H1 (cell line): ENCODE measurements at regions not wholly inside any gene's neighbourhood (a gene's known extent, or its start where the extent isn't known, plus 50 kb on each side); places are given as distances from the start of the nearest gene placed in this dataset.

Experiments used
- CTCF ChIA-PET: fragments of 300-600 bp; sonication (Branson Sonifier 250); formaldehyde crosslinking; loops from one replicate; lab custom pipeline; 2021; ENCODE audit not compliant: partially characterized antibody; lab: Charles Lee
- POLR2A ChIA-PET: fragments of 300-600 bp; sonication (Branson Sonifier 250); formaldehyde crosslinking; loops from one replicate; lab custom pipeline; 2021; ENCODE audit warnings: inconsistent platforms; ENCODE audit not compliant: partially characterized antibody; lab: Charles Lee
- DNase-seq, 2 experiments: peaks; one replicate each; pipeline versions ENCODE4 v3.0.0 to v3.0.0-alpha.2; 2010 to 2022; ENCODE audit warnings: low spot score in 2 of 2, low read depth in 1 of 2, mixed read lengths in 1 of 2
- FAIRE-seq: peaks from 2 replicates; lab custom pipeline; 2011; peaks lifted over from hg19 to GRCh38; lab: Jason Lieb, UNC
- H2AFZ ChIP-seq: 2 replicates; pipeline ENCODE4 v1.8.1; 2012; ENCODE audit warnings: low read length, inconsistent platforms
- H2AK5ac ChIP-seq: 2 replicates; pipeline ENCODE4 v1.6.1; 2013; ENCODE audit warnings: low read depth, low read length
- H2BK120ac ChIP-seq: replicated peaks from 2 replicates; pipeline ENCODE3; 2013; ENCODE audit warnings: low read depth, low read length, inconsistent platforms
- H2BK12ac ChIP-seq: 2 replicates; pipeline ENCODE4 v1.6.1; 2013; ENCODE audit warnings: low read depth, low read length
- H2BK15ac ChIP-seq: 2 replicates; pipeline ENCODE4 v1.6.1; 2013; ENCODE audit warnings: low read length
- H2BK20ac ChIP-seq: 2 replicates; pipeline ENCODE4 v1.6.1; 2013; ENCODE audit warnings: low read length
- H2BK5ac ChIP-seq: 2 replicates; pipeline ENCODE4 v1.6.1; 2013; ENCODE audit warnings: low read depth, low read length
- H3K14ac ChIP-seq: 2 replicates; pipeline ENCODE4 v1.6.1; 2013; ENCODE audit warnings: inconsistent platforms; ENCODE audit not compliant: insufficient read length
- H3K18ac ChIP-seq: 2 replicates; pipeline ENCODE4 v1.6.1; 2013; ENCODE audit warnings: low read length; ENCODE audit errors: extremely low read depth
- H3K23ac ChIP-seq: 2 replicates; pipeline ENCODE4 v1.6.1; 2013; ENCODE audit warnings: inconsistent platforms; ENCODE audit not compliant: insufficient read length
- H3K23me2 ChIP-seq: 2 replicates; pipeline ENCODE4 v1.6.1; 2013; ENCODE audit warnings: low read depth, low read length
- H3K27ac ChIP-seq: 2 replicates; pipeline ENCODE4 v1.6.1; 2011; ENCODE audit warnings: low read depth, low read length, inconsistent platforms
- H3K27me3 ChIP-seq, 4 experiments: replicated peaks in 1 of 4; 1 replicate in 1 of 4; 2 replicates in 3 of 4; pipeline versions ENCODE4 v1.6.1 to v1.8.1; 2011 to 2013; ENCODE audit warnings: low read length in 3 of 4, mild to moderate bottlenecking in 3 of 4, inconsistent platforms in 2 of 4, mixed read lengths in 2 of 4, moderate library complexity in 1 of 4; ENCODE audit not compliant: control insufficient read depth in 3 of 4, insufficient read depth in 3 of 4; ENCODE audit errors: extremely low read depth in 1 of 4
- H3K36me3 ChIP-seq, 4 experiments: 2 replicates each; pipeline versions ENCODE4 v1.6.1 to v1.8.1; 2011 to 2013; ENCODE audit warnings: mild to moderate bottlenecking in 4 of 4, low read length in 3 of 4, moderate library complexity in 2 of 4, control low read depth in 1 of 4, inconsistent platforms in 1 of 4; ENCODE audit not compliant: insufficient read depth in 4 of 4, control insufficient read depth in 2 of 4
- H3K4ac ChIP-seq: replicated peaks from 2 replicates; pipeline ENCODE3; 2013; ENCODE audit warnings: low read length, low read depth, mixed read lengths, inconsistent platforms; ENCODE audit not compliant: insufficient read length
- H3K4me1 ChIP-seq, 4 experiments: replicated peaks in 1 of 4; 1 replicate in 1 of 4; 2 replicates in 3 of 4; pipeline versions ENCODE4 v1.6.1 to v1.8.1; 2011 to 2013; ENCODE audit warnings: low read length in 3 of 4, inconsistent platforms in 2 of 4, mixed read lengths in 1 of 4; ENCODE audit not compliant: insufficient read depth in 4 of 4, control insufficient read depth in 3 of 4
- H3K4me2 ChIP-seq, 2 experiments: 2 replicates each; pipeline versions ENCODE4 v1.6.1 to v1.8.1; 2011 to 2013; ENCODE audit warnings: low read depth in 2 of 2, low read length in 2 of 2, control low read depth in 1 of 2, inconsistent platforms in 1 of 2, mild to moderate bottlenecking in 1 of 2; ENCODE audit not compliant: insufficient read depth in 1 of 2
- H3K4me3 ChIP-seq, 4 experiments: fragments of 200-600, 300-600 bp in 1 of 4; sonication (generic), shearing (Covaris generic), sonication (Bioruptor Twin) in 1 of 4; 2 replicates each; pipeline versions ENCODE4 v1.5.1 to v1.8.1; 2011 to 2016; ENCODE audit warnings: low read length in 4 of 4, low read depth in 3 of 4, control low read depth in 2 of 4, inconsistent platforms in 2 of 4, mild to moderate bottlenecking in 2 of 4, mixed read lengths in 1 of 4, moderate library complexity in 1 of 4; ENCODE audit not compliant: insufficient read depth in 2 of 4; ENCODE audit errors: extremely low read depth in 1 of 4
- H3K56ac ChIP-seq: replicated peaks from 2 replicates; pipeline ENCODE3; 2013; ENCODE audit warnings: low read depth, mild to moderate bottlenecking, mixed read lengths, low read length, inconsistent platforms; ENCODE audit not compliant: insufficient read length
- H3K79me1 ChIP-seq: 2 replicates; pipeline ENCODE4 v1.6.1; 2013; ENCODE audit warnings: low read depth, low read length, control low read depth
- H3K79me2 ChIP-seq, 2 experiments: 2 replicates each; pipeline versions ENCODE4 v1.6.1 to v1.8.1; 2012 to 2013; ENCODE audit warnings: low read length in 2 of 2, mild to moderate bottlenecking in 2 of 2, inconsistent platforms in 1 of 2; ENCODE audit not compliant: insufficient read depth in 2 of 2, control insufficient read depth in 1 of 2
- H3K9ac ChIP-seq, 4 experiments: replicated peaks in 1 of 4; 1 replicate in 1 of 4; 2 replicates in 3 of 4; pipeline versions ENCODE4 v1.6.1 to v1.8.1; 2011 to 2013; ENCODE audit warnings: low read depth in 3 of 4, low read length in 3 of 4, control low read depth in 2 of 4, mild to moderate bottlenecking in 2 of 4, moderate library complexity in 2 of 4, inconsistent platforms in 1 of 4; ENCODE audit errors: extremely low read depth in 1 of 4
- H3K9me3 ChIP-seq, 2 experiments: 2 replicates each; pipeline versions ENCODE4 v1.6.1 to v1.8.1; 2012 to 2013; ENCODE audit warnings: mild to moderate bottlenecking in 2 of 2, moderate library complexity in 2 of 2, control low read depth in 1 of 2, inconsistent platforms in 1 of 2, low read depth in 1 of 2, low read length in 1 of 2, mixed read lengths in 1 of 2; ENCODE audit not compliant: insufficient read depth in 2 of 2
- H4K20me1 ChIP-seq, 2 experiments: replicated peaks in 1 of 2; 2 replicates each; pipeline versions ENCODE3 to v1.8.1; 2011 to 2013; ENCODE audit warnings: inconsistent platforms in 2 of 2, low read length in 2 of 2, mild to moderate bottlenecking in 1 of 2; ENCODE audit not compliant: insufficient read depth in 2 of 2, control insufficient read depth in 1 of 2
- H4K5ac ChIP-seq: 2 replicates; pipeline ENCODE4 v1.6.1; 2013; ENCODE audit warnings: low read length, low read depth, mixed read lengths, inconsistent platforms; ENCODE audit not compliant: insufficient read length
- H4K8ac ChIP-seq: 2 replicates; pipeline ENCODE4 v1.8.0; 2013; ENCODE audit warnings: mild to moderate bottlenecking, moderate library complexity, low read length, inconsistent platforms; ENCODE audit not compliant: insufficient read depth; ENCODE audit errors: extremely low read depth
- H4K91ac ChIP-seq: replicated peaks from 2 replicates; pipeline ENCODE3; 2013; ENCODE audit warnings: low read length, mixed read lengths, inconsistent platforms; ENCODE audit not compliant: insufficient read length
- CHD2 ChIP-seq: IDR thresholded peaks from 2 replicates; pipeline ENCODE4 v1.6.1; 2012; ENCODE audit warnings: low read length, improper control_type of control experiment
- FOSL1 ChIP-seq: IDR thresholded peaks from 2 replicates; pipeline ENCODE4 v1.6.1; 2011; ENCODE audit warnings: mild to moderate bottlenecking, low read depth, low read length, moderate library complexity; ENCODE audit not compliant: insufficient read depth
- HDAC2 ChIP-seq, 2 experiments: fragments of 300-600 bp in 1 of 2; sonication (generic) in 1 of 2; IDR thresholded peaks; 2 replicates each; pipeline ENCODE4 v1.6.1; 2011 to 2012; ENCODE audit warnings: low read depth in 2 of 2, low read length in 2 of 2, mild to moderate bottlenecking in 2 of 2, moderate library complexity in 2 of 2, borderline replicate concordance in 1 of 2, inconsistent platforms in 1 of 2
- HDAC6 ChIP-seq: IDR thresholded peaks from one replicate; pipeline ENCODE4 v1.7.1; 2012; ENCODE audit warnings: low read depth, mild to moderate bottlenecking, inconsistent platforms, low read length, moderate library complexity
- ZNF274 ChIP-seq: IDR thresholded peaks from 2 replicates; pipeline ENCODE4 v1.7.0; 2012; ENCODE audit warnings: low read length, borderline replicate concordance; ENCODE audit errors: extremely low read depth
- WGBS, 2 experiments: shearing (Covaris generic) in 1 of 2; methylation state at CpG; one replicate each; pipeline versions ENCODE4 v1.1.6 to v1.1.7; 2013 to 2015; ENCODE audit warnings: low lambda C conversion rate in 2 of 2, mixed read lengths in 2 of 2, inconsistent platforms in 1 of 2, low coverage in 1 of 2, missing lambda C conversion rate in 1 of 2; ENCODE audit not compliant: insufficient replicate concordance in 2 of 2, insufficient coverage in 1 of 2, insufficient read length in 1 of 2; ENCODE audit errors: extremely low coverage in 1 of 2, missing lambda C conversion rate in 1 of 2; 5-methylcytosine and 5-hydroxymethylcytosine counted together

DNA sequence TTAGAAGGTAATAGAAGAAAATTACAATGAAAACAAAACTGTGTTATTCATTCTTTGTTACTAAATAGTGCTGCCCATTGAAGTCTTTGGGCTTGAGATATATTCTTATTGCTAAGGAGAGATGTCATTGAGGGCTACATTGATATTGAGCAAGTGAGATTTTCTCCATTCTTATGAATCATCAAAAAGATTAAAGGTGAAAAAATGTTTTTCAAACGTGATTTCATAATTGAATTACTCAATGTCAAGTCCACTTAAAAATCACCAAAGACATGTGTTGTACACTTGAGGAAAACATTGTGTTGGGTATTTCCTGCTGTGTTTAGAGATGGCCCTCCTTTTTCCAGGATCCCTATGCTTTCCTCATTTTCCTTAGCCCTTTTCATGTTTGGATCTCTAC lies 448.1 kb downstream of the NFIB start:
- Histone ChIP-seq H3K4me1 (peaks cover 0 to 5% (median under 1%) of the 10 kb centered on the region in 4 experiments; a peak in 2 of 7 replicates), H2BK20ac (no peak overlapping the region), H3K79me1 (no peaks in the 10 kb centered on the region), H3K4me2 (no peak overlapping the region), H3K56ac (no peak overlapping the region), H2BK12ac (no peak overlapping the region), H3K36me3 (no peaks in the 10 kb centered on the region), H3K27me3 (no peaks in the 10 kb centered on the region), H3K23ac (no peak overlapping the region), H3K27ac (no peak overlapping the region), H2AFZ (no peak overlapping the region), H4K91ac (no peak overlapping the region), H3K23me2 (no peaks in the 10 kb centered on the region; the same call in 1 of the 2 replicates), H2BK120ac (no peak overlapping the region), H2BK5ac (no peak overlapping the region), H2AK5ac (no peak overlapping the region), H3K79me2 (no peaks in the 10 kb centered on the region), H3K4me3 (no peak overlapping the region), H4K5ac (no peak overlapping the region), H3K4ac (no peak overlapping the region), H4K20me1 (no peaks in the 10 kb centered on the region), H3K18ac (no peak overlapping the region), H2BK15ac (no peak overlapping the region), H4K8ac (no peak overlapping the region), H3K9me3 (no peaks in the 10 kb centered on the region), H3K9ac (no peak overlapping the region), H3K14ac (no peak overlapping the region)
- POLR2A ChIA-PET: no interaction called here
- no peak for DNase-seq
- 86% methylated on average over 1 of the region's 1 CpG; no CpG with 5 or more reads in 1 of the 2 experiments for WGBS, 2 experiments
- CTCF ChIA-PET: no interaction called here
- FAIRE-seq: no peak
- no peak for TF ChIP-seq FOSL1
- no peak for TF ChIP-seq HDAC6
- TF ChIP-seq CHD2: no peak
- no peak for TF ChIP-seq HDAC2 (IDR thresholded peaks at IDR 0.05; ENCODE audit: borderline replicate concordance in 1 of 2, low read depth in 2 of 2, low read length in 2 of 2)
- TF ChIP-seq ZNF274: no peak
